Thyroid gland (tissue), 4 donors: ENCODE measurements at regions not wholly inside any gene's neighbourhood (a gene's known extent, or its start where the extent isn't known, plus 50 kb on each side); places are given as distances from the start of the nearest gene placed in this dataset.

Experiments
- CTCF ChIP-seq, 6 experiments: fragments of 200-600 bp in 3 of 6; fragments of 450-650 bp in 3 of 6; sonication (generic) in 3 of 6; IDR thresholded peaks; one replicate each; pipeline ENCODE4 v1.5.1; 2016 to 2019; ENCODE audit warnings: antibody characterized with exemption in 6 of 6, mild to moderate bottlenecking in 2 of 6, inconsistent platforms in 1 of 6, moderate library complexity in 1 of 6
- POLR2A ChIP-seq, 2 donors: fragments of 450-650 bp; IDR thresholded peaks; one replicate each; pipeline ENCODE4 v1.6.1; 2017; ENCODE audit warnings: antibody characterized with exemption in 2 of 2, mild to moderate bottlenecking in 2 of 2, moderate library complexity in 1 of 2

- TF ChIP-seq POLR2A (IDR thresholded peaks at IDR 0.05) (no peak), CTCF (IDR thresholded peaks at IDR 0.05) (no peak)
These were observed 1337.7 kb downstream of the HACE1 start for GRCh38 chr6:103522045-103522444.
